HEK293T (cell line): ENCODE measurements at regions not wholly inside any gene's neighbourhood (a gene's known extent, or its start where the extent isn't known, plus 50 kb on each side); places are given as distances from the start of the nearest gene placed in this dataset.

Experiments used
- CTCF ChIA-PET: fragments of 350-600 bp; formaldehyde crosslinking; extraction: SDS; loops from one replicate; lab custom pipeline; 2021; ENCODE audit warnings: antibody characterized with exemption, inconsistent platforms; lab: Yijun Ruan, JAX
- POLR2A ChIA-PET: fragments of 350-600 bp; formaldehyde crosslinking; extraction: SDS; loops from one replicate; lab custom pipeline; 2020; ENCODE audit warnings: antibody characterized with exemption, inconsistent platforms; lab: Yijun Ruan, JAX
- DNase-seq: peaks from one replicate; pipeline ENCODE4 v3.0.0; 2012; ENCODE audit warnings: mixed read lengths; ENCODE audit errors: extremely low spot score
- ARNT ChIP-seq: fragments of 450-650 bp; IDR thresholded peaks from 2 replicates; pipeline ENCODE4 v1.6.1; 2017; ENCODE audit warnings: mild to moderate bottlenecking
- BHLHE40 ChIP-seq: fragments of 450-650 bp; IDR thresholded peaks from 2 replicates; pipeline ENCODE4 v1.6.1; 2016; ENCODE audit warnings: mild to moderate bottlenecking, moderate library complexity, borderline replicate concordance
- CTBP1 ChIP-seq: fragments of 450-650 bp; IDR thresholded peaks from 2 replicates; pipeline ENCODE4 v1.6.1; 2016; ENCODE audit warnings: borderline replicate concordance
- ELF4 ChIP-seq: fragments of 450-650 bp; IDR thresholded peaks from 2 replicates; pipeline ENCODE4 v1.6.1; 2017; ENCODE audit warnings: antibody characterized with exemption
- FOXA1 ChIP-seq: fragments of 450-650 bp; IDR thresholded peaks from 2 replicates; pipeline ENCODE4 v1.6.1; 2016; ENCODE audit warnings: mild to moderate bottlenecking
- FOXK2 ChIP-seq: fragments of 450-650 bp; IDR thresholded peaks from 2 replicates; pipeline ENCODE4 v1.6.1; 2016; ENCODE audit warnings: mild to moderate bottlenecking
- FOXM1 ChIP-seq: fragments of 450-650 bp; IDR thresholded peaks from 2 replicates; pipeline ENCODE4 v1.6.1; 2017; ENCODE audit warnings: mild to moderate bottlenecking, borderline replicate concordance
- HDGF ChIP-seq: fragments of 450-650 bp; IDR thresholded peaks from 2 replicates; pipeline ENCODE4 v1.6.1; 2017; ENCODE audit warnings: antibody characterized with exemption, borderline replicate concordance
- L3MBTL2 ChIP-seq: fragments of 450-650 bp; conservative IDR thresholded peaks from 2 replicates; pipeline ENCODE4 v1.6.1; 2016; ENCODE audit warnings: mild to moderate bottlenecking
- LEF1 ChIP-seq: fragments of 450-650 bp; IDR thresholded peaks from 2 replicates; pipeline ENCODE4 v1.6.1; 2017; ENCODE audit warnings: mild to moderate bottlenecking, borderline replicate concordance
- NFRKB ChIP-seq: fragments of 450-650 bp; IDR thresholded peaks from 2 replicates; pipeline ENCODE4 v1.6.1; 2016; ENCODE audit warnings: mild to moderate bottlenecking, moderate library complexity
- PKNOX1 ChIP-seq: fragments of 450-650 bp; IDR thresholded peaks from 2 replicates; pipeline ENCODE4 v1.6.1; 2016
- SP1 ChIP-seq: fragments of 450-650 bp; IDR thresholded peaks from 2 replicates; pipeline ENCODE4 v1.6.1; 2017
- SUZ12 ChIP-seq: fragments of 450-650 bp; IDR thresholded peaks from 2 replicates; pipeline ENCODE4 v1.6.1; 2016; ENCODE audit warnings: mild to moderate bottlenecking
- TARDBP ChIP-seq: fragments of 450-650 bp; IDR thresholded peaks from 2 replicates; pipeline ENCODE4 v1.6.1; 2016
- ZNF384 ChIP-seq: fragments of 450-650 bp; IDR thresholded peaks from 2 replicates; pipeline ENCODE4 v1.6.1; 2016

- TF ChIP-seq ZNF384 (no peak), FOXM1 (no peak), L3MBTL2 (no peak), TARDBP (no peak), ARNT (no peak), PKNOX1 (no peak), HDGF (no peak), FOXA1 (no peak), SP1 (no peak), CTBP1 (no peak), FOXK2 (no peak), SUZ12 (no peak), LEF1 (no peak), BHLHE40 (no peak), ELF4 (no peak)
- ChIA-PET POLR2A (no interaction called here), CTCF (no interaction called here)
- no peak for DNase-seq
Measured at GRCh38 chr6:102216232-102216631, 822.7 kb downstream of the GRIK2 start.

GRCh38 chr6:102223942-102224341, 830.4 kb downstream of the GRIK2 start:
- no peak for TF ChIP-seq SUZ12
- no peak for TF ChIP-seq FOXA1
- TF ChIP-seq ARNT: no peak
- TF ChIP-seq L3MBTL2: no peak
- no peak for TF ChIP-seq FOXM1
- TF ChIP-seq NFRKB: no peak
- no peak for TF ChIP-seq CTBP1
- no peak for TF ChIP-seq SP1
- no peak for TF ChIP-seq ELF4
- no peak for TF ChIP-seq BHLHE40
- TF ChIP-seq TARDBP: no peak
- no peak for TF ChIP-seq ZNF384
- no peak for TF ChIP-seq PKNOX1
- no peak for TF ChIP-seq LEF1
- no peak for TF ChIP-seq HDGF
- TF ChIP-seq FOXK2: no peak
- no peak for DNase-seq
- ChIA-PET CTCF (no interaction called here), POLR2A (no interaction called here)

- no peak for DNase-seq
- TF ChIP-seq NFRKB (no peak), LEF1 (no peak), ZNF384 (no peak), CTBP1 (no peak)
- POLR2A ChIA-PET: no interaction called here
- CTCF ChIA-PET: no interaction called here
Measured at GRCh38 chr6:102229271-102229670, 835.8 kb downstream of the GRIK2 start.
